ENCODE measurements at regions not wholly inside any gene's neighbourhood (a gene's known extent, or its start where the extent isn't known, plus 50 kb on each side); places are given as distances from the start of the nearest gene placed in this dataset.

DNA sequence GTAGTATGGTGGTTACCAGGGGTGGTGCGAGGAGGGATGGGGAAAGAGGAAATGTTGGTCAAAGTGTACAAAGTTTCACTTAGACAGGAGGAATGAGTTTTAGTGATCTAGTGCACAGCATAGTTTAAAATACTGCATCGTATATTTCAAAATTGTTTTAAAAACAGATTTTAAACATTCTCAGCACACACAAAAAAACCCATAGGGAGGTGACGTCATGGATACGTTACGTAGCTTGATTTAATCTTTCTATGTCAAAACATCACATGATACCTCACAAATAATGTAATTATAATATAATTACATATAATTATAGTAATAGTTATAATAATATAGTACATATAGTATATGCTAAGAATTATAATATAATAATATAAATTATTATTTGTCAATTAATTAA lies 614.2 kb downstream of the TMEM114 start:
- TF ChIP-seq CTCF (IDR thresholded peaks at IDR 0.05; ENCODE audit: low read depth, low read length): no peak
- H3K4me3 ChIP-seq (replicated peaks in 1 of 2; ENCODE audit: low read depth in 2 of 2, low read length in 2 of 2): no peak overlapping the region
- no peak for DNase-seq (ENCODE audit: low read depth in 2 of 2)

GRCh38 chr16:7967996-7968509 lies 622.3 kb downstream of the TMEM114 start:
- H3K4me3 ChIP-seq (replicated peaks in 1 of 2; ENCODE audit: low read depth in 2 of 2, low read length in 2 of 2): no peak overlapping the region
- TF ChIP-seq CTCF (IDR thresholded peaks at IDR 0.05; ENCODE audit: low read depth, low read length): no peak
- no peak for DNase-seq (ENCODE audit: low read depth in 2 of 2)

- H3K4me3 ChIP-seq (replicated peaks in 1 of 2; ENCODE audit: low read depth in 2 of 2, low read length in 2 of 2): no peak overlapping the region
- DNase-seq (ENCODE audit: low read depth in 2 of 2): no peak
- no peak for TF ChIP-seq CTCF (IDR thresholded peaks at IDR 0.05; ENCODE audit: low read depth, low read length)
Measured at GRCh38 chr16:7964744-7965143, 625.6 kb downstream of the TMEM114 start.

GRCh38 chr16:7964167-7964566 lies 626.1 kb downstream of the TMEM114 start:
- no peak for TF ChIP-seq CTCF (IDR thresholded peaks at IDR 0.05; ENCODE audit: low read depth, low read length)
- H3K4me3 ChIP-seq (replicated peaks in 1 of 2; ENCODE audit: low read depth in 2 of 2, low read length in 2 of 2): no peak overlapping the region
- DNase-seq (ENCODE audit: low read depth in 2 of 2): no peak

- TF ChIP-seq CTCF (IDR thresholded peaks at IDR 0.05; ENCODE audit: low read depth, low read length): no peak
- no peak for DNase-seq (ENCODE audit: low read depth in 2 of 2)
- H3K4me3 ChIP-seq (replicated peaks in 1 of 2; ENCODE audit: low read depth in 2 of 2, low read length in 2 of 2): no peak overlapping the region
Measured at GRCh38 chr16:7962091-7962879, 628.0 kb downstream of the TMEM114 start.

- no peak overlapping the region for H3K4me3 ChIP-seq (replicated peaks in 1 of 2; ENCODE audit: low read depth in 2 of 2, low read length in 2 of 2)
- TF ChIP-seq CTCF (IDR thresholded peaks at IDR 0.05; ENCODE audit: low read depth, low read length): no peak
- DNase-seq (ENCODE audit: low read depth in 2 of 2): no peak
Measured at GRCh38 chr16:7957151-7957550, 624.5 kb downstream of the RBFOX1 start.
